GM18909 (cell line): ENCODE measurements at regions not wholly inside any gene's neighbourhood (a gene's known extent, or its start where the extent isn't known, plus 50 kb on each side); places are given as distances from the start of the nearest gene placed in this dataset.

Experiments used
- ATAC-seq: cut with Tn5 transposase; IDR thresholded peaks from one replicate; pipeline ENCODE4 v1.9.1; 2021; ENCODE audit warnings: mild to moderate bottlenecking; ENCODE audit not compliant: unreplicated experiment, poor library complexity

- no peak for ATAC-seq
Observed at GRCh38 chrX:98480606-98481005, 1596.9 kb downstream of the RPA4 start.

- no peak for ATAC-seq
Observed at GRCh38 chrX:98481636-98482035, 1597.9 kb downstream of the RPA4 start.

GRCh38 chrX:98490670-98491069 lies 1607.0 kb downstream of the RPA4 start:
- ATAC-seq = no peak

GRCh38 chrX:98501426-98501825 lies 1617.7 kb downstream of the RPA4 start:
- ATAC-seq = no peak

GRCh38 chrX:98506907-98507306 lies 1623.2 kb downstream of the RPA4 start:
- no peak for ATAC-seq

GRCh38 chrX:98514032-98514431 lies 1630.3 kb downstream of the RPA4 start:
- no peak for ATAC-seq

- no peak for ATAC-seq
Observed at GRCh38 chrX:98516120-98516519, 1632.4 kb downstream of the RPA4 start.

- ATAC-seq = no peak
Observed at GRCh38 chrX:98523026-98523425, 1639.3 kb downstream of the RPA4 start.

- ATAC-seq = no peak
Observed at GRCh38 chrX:98523521-98523920, 1639.8 kb downstream of the RPA4 start.

- no peak for ATAC-seq
Observed at GRCh38 chrX:98548519-98548918, 1664.8 kb downstream of the RPA4 start.

GRCh38 chrX:98568795-98569194 lies 1685.1 kb downstream of the RPA4 start:
- ATAC-seq = no peak

- ATAC-seq = no peak
Observed at GRCh38 chrX:98605941-98606340, 1722.2 kb downstream of the RPA4 start.

- no peak for ATAC-seq
Observed at GRCh38 chrX:98607739-98608138, 1724.0 kb downstream of the RPA4 start.

- no peak for ATAC-seq
Observed at GRCh38 chrX:98627645-98628044, 1743.9 kb downstream of the RPA4 start.

- ATAC-seq = no peak
Observed at GRCh38 chrX:98637451-98637850, 1753.7 kb downstream of the RPA4 start.

GRCh38 chrX:98646351-98646750 lies 1762.6 kb downstream of the RPA4 start:
- ATAC-seq = no peak

- no peak for ATAC-seq
Observed at GRCh38 chrX:98654565-98654964, 1755.5 kb downstream of the PCDH19 start.
